H1 (cell line): ENCODE measurements at regions not wholly inside any gene's neighbourhood (a gene's known extent, or its start where the extent isn't known, plus 50 kb on each side); places are given as distances from the start of the nearest gene placed in this dataset.

Experiments
- CTCF ChIA-PET: fragments of 300-600 bp; sonication (Branson Sonifier 250); formaldehyde crosslinking; loops from one replicate; lab custom pipeline; 2021; ENCODE audit not compliant: partially characterized antibody; lab: Charles Lee
- POLR2A ChIA-PET: fragments of 300-600 bp; sonication (Branson Sonifier 250); formaldehyde crosslinking; loops from one replicate; lab custom pipeline; 2021; ENCODE audit warnings: inconsistent platforms; ENCODE audit not compliant: partially characterized antibody; lab: Charles Lee
- DNase-seq, 2 experiments: peaks; one replicate each; pipeline versions ENCODE4 v3.0.0 to v3.0.0-alpha.2; 2010 to 2022; ENCODE audit warnings: low spot score in 2 of 2, low read depth in 1 of 2, mixed read lengths in 1 of 2
- FAIRE-seq: peaks from 2 replicates; lab custom pipeline; 2011; peaks lifted over from hg19 to GRCh38; lab: Jason Lieb, UNC
- H2AFZ ChIP-seq: 2 replicates; pipeline ENCODE4 v1.8.1; 2012; ENCODE audit warnings: low read length, inconsistent platforms
- H2AK5ac ChIP-seq: 2 replicates; pipeline ENCODE4 v1.6.1; 2013; ENCODE audit warnings: low read depth, low read length
- H2BK120ac ChIP-seq: replicated peaks from 2 replicates; pipeline ENCODE3; 2013; ENCODE audit warnings: low read depth, low read length, inconsistent platforms
- H2BK12ac ChIP-seq: 2 replicates; pipeline ENCODE4 v1.6.1; 2013; ENCODE audit warnings: low read depth, low read length
- H2BK15ac ChIP-seq: 2 replicates; pipeline ENCODE4 v1.6.1; 2013; ENCODE audit warnings: low read length
- H2BK20ac ChIP-seq: 2 replicates; pipeline ENCODE4 v1.6.1; 2013; ENCODE audit warnings: low read length
- H2BK5ac ChIP-seq: 2 replicates; pipeline ENCODE4 v1.6.1; 2013; ENCODE audit warnings: low read depth, low read length
- H3K14ac ChIP-seq: 2 replicates; pipeline ENCODE4 v1.6.1; 2013; ENCODE audit warnings: inconsistent platforms; ENCODE audit not compliant: insufficient read length
- H3K18ac ChIP-seq: 2 replicates; pipeline ENCODE4 v1.6.1; 2013; ENCODE audit warnings: low read length; ENCODE audit errors: extremely low read depth
- H3K23ac ChIP-seq: 2 replicates; pipeline ENCODE4 v1.6.1; 2013; ENCODE audit warnings: inconsistent platforms; ENCODE audit not compliant: insufficient read length
- H3K23me2 ChIP-seq: 2 replicates; pipeline ENCODE4 v1.6.1; 2013; ENCODE audit warnings: low read depth, low read length
- H3K27ac ChIP-seq: 2 replicates; pipeline ENCODE4 v1.6.1; 2011; ENCODE audit warnings: low read depth, low read length, inconsistent platforms
- H3K27me3 ChIP-seq, 4 experiments: replicated peaks in 1 of 4; 1 replicate in 1 of 4; 2 replicates in 3 of 4; pipeline versions ENCODE4 v1.6.1 to v1.8.1; 2011 to 2013; ENCODE audit warnings: low read length in 3 of 4, mild to moderate bottlenecking in 3 of 4, inconsistent platforms in 2 of 4, mixed read lengths in 2 of 4, moderate library complexity in 1 of 4; ENCODE audit not compliant: control insufficient read depth in 3 of 4, insufficient read depth in 3 of 4; ENCODE audit errors: extremely low read depth in 1 of 4
- H3K36me3 ChIP-seq, 4 experiments: 2 replicates each; pipeline versions ENCODE4 v1.6.1 to v1.8.1; 2011 to 2013; ENCODE audit warnings: mild to moderate bottlenecking in 4 of 4, low read length in 3 of 4, moderate library complexity in 2 of 4, control low read depth in 1 of 4, inconsistent platforms in 1 of 4; ENCODE audit not compliant: insufficient read depth in 4 of 4, control insufficient read depth in 2 of 4
- H3K4ac ChIP-seq: replicated peaks from 2 replicates; pipeline ENCODE3; 2013; ENCODE audit warnings: low read length, low read depth, mixed read lengths, inconsistent platforms; ENCODE audit not compliant: insufficient read length
- H3K4me1 ChIP-seq, 4 experiments: replicated peaks in 1 of 4; 1 replicate in 1 of 4; 2 replicates in 3 of 4; pipeline versions ENCODE4 v1.6.1 to v1.8.1; 2011 to 2013; ENCODE audit warnings: low read length in 3 of 4, inconsistent platforms in 2 of 4, mixed read lengths in 1 of 4; ENCODE audit not compliant: insufficient read depth in 4 of 4, control insufficient read depth in 3 of 4
- H3K4me2 ChIP-seq, 2 experiments: 2 replicates each; pipeline versions ENCODE4 v1.6.1 to v1.8.1; 2011 to 2013; ENCODE audit warnings: low read depth in 2 of 2, low read length in 2 of 2, control low read depth in 1 of 2, inconsistent platforms in 1 of 2, mild to moderate bottlenecking in 1 of 2; ENCODE audit not compliant: insufficient read depth in 1 of 2
- H3K4me3 ChIP-seq, 4 experiments: fragments of 200-600, 300-600 bp in 1 of 4; sonication (generic), shearing (Covaris generic), sonication (Bioruptor Twin) in 1 of 4; 2 replicates each; pipeline versions ENCODE4 v1.5.1 to v1.8.1; 2011 to 2016; ENCODE audit warnings: low read length in 4 of 4, low read depth in 3 of 4, control low read depth in 2 of 4, inconsistent platforms in 2 of 4, mild to moderate bottlenecking in 2 of 4, mixed read lengths in 1 of 4, moderate library complexity in 1 of 4; ENCODE audit not compliant: insufficient read depth in 2 of 4; ENCODE audit errors: extremely low read depth in 1 of 4
- H3K56ac ChIP-seq: replicated peaks from 2 replicates; pipeline ENCODE3; 2013; ENCODE audit warnings: low read depth, mild to moderate bottlenecking, mixed read lengths, low read length, inconsistent platforms; ENCODE audit not compliant: insufficient read length
- H3K79me1 ChIP-seq: 2 replicates; pipeline ENCODE4 v1.6.1; 2013; ENCODE audit warnings: low read depth, low read length, control low read depth
- H3K79me2 ChIP-seq, 2 experiments: 2 replicates each; pipeline versions ENCODE4 v1.6.1 to v1.8.1; 2012 to 2013; ENCODE audit warnings: low read length in 2 of 2, mild to moderate bottlenecking in 2 of 2, inconsistent platforms in 1 of 2; ENCODE audit not compliant: insufficient read depth in 2 of 2, control insufficient read depth in 1 of 2
- H3K9ac ChIP-seq, 4 experiments: replicated peaks in 1 of 4; 1 replicate in 1 of 4; 2 replicates in 3 of 4; pipeline versions ENCODE4 v1.6.1 to v1.8.1; 2011 to 2013; ENCODE audit warnings: low read depth in 3 of 4, low read length in 3 of 4, control low read depth in 2 of 4, mild to moderate bottlenecking in 2 of 4, moderate library complexity in 2 of 4, inconsistent platforms in 1 of 4; ENCODE audit errors: extremely low read depth in 1 of 4
- H3K9me3 ChIP-seq, 2 experiments: 2 replicates each; pipeline versions ENCODE4 v1.6.1 to v1.8.1; 2012 to 2013; ENCODE audit warnings: mild to moderate bottlenecking in 2 of 2, moderate library complexity in 2 of 2, control low read depth in 1 of 2, inconsistent platforms in 1 of 2, low read depth in 1 of 2, low read length in 1 of 2, mixed read lengths in 1 of 2; ENCODE audit not compliant: insufficient read depth in 2 of 2
- H4K20me1 ChIP-seq, 2 experiments: replicated peaks in 1 of 2; 2 replicates each; pipeline versions ENCODE3 to v1.8.1; 2011 to 2013; ENCODE audit warnings: inconsistent platforms in 2 of 2, low read length in 2 of 2, mild to moderate bottlenecking in 1 of 2; ENCODE audit not compliant: insufficient read depth in 2 of 2, control insufficient read depth in 1 of 2
- H4K5ac ChIP-seq: 2 replicates; pipeline ENCODE4 v1.6.1; 2013; ENCODE audit warnings: low read length, low read depth, mixed read lengths, inconsistent platforms; ENCODE audit not compliant: insufficient read length
- H4K8ac ChIP-seq: 2 replicates; pipeline ENCODE4 v1.8.0; 2013; ENCODE audit warnings: mild to moderate bottlenecking, moderate library complexity, low read length, inconsistent platforms; ENCODE audit not compliant: insufficient read depth; ENCODE audit errors: extremely low read depth
- H4K91ac ChIP-seq: replicated peaks from 2 replicates; pipeline ENCODE3; 2013; ENCODE audit warnings: low read length, mixed read lengths, inconsistent platforms; ENCODE audit not compliant: insufficient read length
- ATF2 ChIP-seq: IDR thresholded peaks from 2 replicates; pipeline ENCODE4 v1.6.1; 2012; ENCODE audit warnings: low read length, inconsistent platforms
- CEBPB ChIP-seq: IDR thresholded peaks from 2 replicates; pipeline ENCODE4 v1.6.1; 2012; ENCODE audit warnings: low read depth, low read length
- CHD2 ChIP-seq: IDR thresholded peaks from 2 replicates; pipeline ENCODE4 v1.6.1; 2012; ENCODE audit warnings: low read length, improper control_type of control experiment
- E2F6 ChIP-seq: IDR thresholded peaks from 2 replicates; pipeline ENCODE4 v1.6.1; 2012; ENCODE audit warnings: inconsistent platforms
- JUND ChIP-seq: IDR thresholded peaks from 2 replicates; pipeline ENCODE4 v1.6.1; 2011; ENCODE audit warnings: mild to moderate bottlenecking, improper control_type of control experiment, low read length
- KDM1A ChIP-seq: fragments of 200-600, 300-600 bp; sonication (generic); IDR thresholded peaks from 2 replicates; pipeline ENCODE4 v1.7.1; 2016; ENCODE audit warnings: mild to moderate bottlenecking, low read length, borderline replicate concordance
- KDM5A ChIP-seq: fragments of 200-600 bp; IDR thresholded peaks from 2 replicates; pipeline ENCODE4 v1.7.1; 2012; ENCODE audit warnings: mild to moderate bottlenecking, low read length, inconsistent platforms, mixed read lengths
- POLR2A ChIP-seq, 2 experiments: IDR thresholded peaks; 1 replicate in 1 of 2; 2 replicates in 1 of 2; pipeline ENCODE4 v1.6.1; 2011; ENCODE audit warnings: low read depth in 2 of 2, low read length in 2 of 2, mild to moderate bottlenecking in 2 of 2; ENCODE audit errors: control extremely low read depth in 1 of 2
- POU5F1 ChIP-seq: IDR thresholded peaks from 2 replicates; pipeline ENCODE4 v1.6.1; 2011; ENCODE audit warnings: low read depth, mild to moderate bottlenecking, low read length, moderate library complexity
- SP1 ChIP-seq: IDR thresholded peaks from 2 replicates; pipeline ENCODE4 v1.6.1; 2011; ENCODE audit warnings: low read depth, low read length
- SRF ChIP-seq: IDR thresholded peaks from 2 replicates; pipeline ENCODE4 v1.6.1; 2011; ENCODE audit warnings: mild to moderate bottlenecking, low read depth, low read length, moderate library complexity
- TEAD4 ChIP-seq: IDR thresholded peaks from 2 replicates; pipeline ENCODE4 v1.6.1; 2012; ENCODE audit warnings: low read depth, low read length, inconsistent platforms, mixed read lengths
- WGBS, 2 experiments: shearing (Covaris generic) in 1 of 2; methylation state at CpG; one replicate each; pipeline versions ENCODE4 v1.1.6 to v1.1.7; 2013 to 2015; ENCODE audit warnings: low lambda C conversion rate in 2 of 2, mixed read lengths in 2 of 2, inconsistent platforms in 1 of 2, low coverage in 1 of 2, missing lambda C conversion rate in 1 of 2; ENCODE audit not compliant: insufficient replicate concordance in 2 of 2, insufficient coverage in 1 of 2, insufficient read length in 1 of 2; ENCODE audit errors: extremely low coverage in 1 of 2, missing lambda C conversion rate in 1 of 2; 5-methylcytosine and 5-hydroxymethylcytosine counted together
- TF ChIP-seq, protein P1 (sequence below): IDR thresholded peaks from 2 replicates; pipeline ENCODE4 v1.6.1; 2011; ENCODE audit warnings: low read length, improper control_type of control experiment

GRCh38 chrY:12496007-12496406 is 205.0 kb upstream of the USP9Y start:
- DNase-seq, result no peak
- Histone ChIP-seq H2BK120ac (no peak overlapping the region), H3K23me2 (no peaks in the 10 kb centered on the region), H2BK15ac (no peak overlapping the region), H4K8ac (no peak overlapping the region), H3K79me1 (no peaks in the 10 kb centered on the region), H3K4me3 (no peak overlapping the region), H4K91ac (no peak overlapping the region), H3K23ac (no peak overlapping the region), H3K79me2 (no peaks in the 10 kb centered on the region), H2BK12ac (no peak overlapping the region), H4K5ac (no peak overlapping the region), H3K9ac (no peak overlapping the region), H3K9me3 (no peaks in the 10 kb centered on the region; a peak in 1 of 4 replicates), H3K27ac (no peak overlapping the region), H3K4me2 (no peak overlapping the region), H3K27me3 (no peaks in the 10 kb centered on the region), H2AFZ (no peak overlapping the region), H3K4me1 (no peaks in the 10 kb centered on the region), H3K4ac (no peak overlapping the region), H3K14ac (no peak overlapping the region), H4K20me1 (no peaks in the 10 kb centered on the region), H2BK5ac (no peak overlapping the region), H3K36me3 (no peaks in the 10 kb centered on the region), H3K18ac (no peak overlapping the region), H2BK20ac (no peak overlapping the region), H2AK5ac (no peak overlapping the region), H3K56ac (no peak overlapping the region)
- 58% methylated on average over 2 of the region's 2 CpGs; no CpG with 5 or more reads in 1 of the 2 experiments for WGBS, 2 experiments
- ChIA-PET CTCF (no interaction called here), POLR2A (no interaction called here)
- FAIRE-seq, result no peak
- no peak for TF ChIP-seq CEBPB
- no peak for TF ChIP-seq POU5F1
- TF ChIP-seq SP1, result no peak
- no peak for TF ChIP-seq TEAD4
- TF ChIP-seq POLR2A (IDR thresholded peaks at IDR 0.05; ENCODE audit: control extremely low read depth in 1 of 2, low read depth in 2 of 2, low read length in 2 of 2), result no peak
- TF ChIP-seq CHD2, result no peak
- TF ChIP-seq JUND, result no peak
- TF ChIP-seq KDM5A, result no peak
- TF ChIP-seq, protein P1, sequence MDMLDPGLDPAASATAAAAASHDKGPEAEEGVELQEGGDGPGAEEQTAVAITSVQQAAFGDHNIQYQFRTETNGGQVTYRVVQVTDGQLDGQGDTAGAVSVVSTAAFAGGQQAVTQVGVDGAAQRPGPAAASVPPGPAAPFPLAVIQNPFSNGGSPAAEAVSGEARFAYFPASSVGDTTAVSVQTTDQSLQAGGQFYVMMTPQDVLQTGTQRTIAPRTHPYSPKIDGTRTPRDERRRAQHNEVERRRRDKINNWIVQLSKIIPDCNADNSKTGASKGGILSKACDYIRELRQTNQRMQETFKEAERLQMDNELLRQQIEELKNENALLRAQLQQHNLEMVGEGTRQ, result no peak
- TF ChIP-seq KDM1A, result no peak
- TF ChIP-seq ATF2, result no peak
- TF ChIP-seq SRF, result no peak
- no peak for TF ChIP-seq E2F6
